ENCODE measurements at regions not wholly inside any gene's neighbourhood (a gene's known extent, or its start where the extent isn't known, plus 50 kb on each side); places are given as distances from the start of the nearest gene placed in this dataset.
"Not testable (repeated sequence)": the region's sequence is repeated elsewhere in the genome, so short reads cannot be mapped to it uniquely, and the experiment has no call there.

DNA sequence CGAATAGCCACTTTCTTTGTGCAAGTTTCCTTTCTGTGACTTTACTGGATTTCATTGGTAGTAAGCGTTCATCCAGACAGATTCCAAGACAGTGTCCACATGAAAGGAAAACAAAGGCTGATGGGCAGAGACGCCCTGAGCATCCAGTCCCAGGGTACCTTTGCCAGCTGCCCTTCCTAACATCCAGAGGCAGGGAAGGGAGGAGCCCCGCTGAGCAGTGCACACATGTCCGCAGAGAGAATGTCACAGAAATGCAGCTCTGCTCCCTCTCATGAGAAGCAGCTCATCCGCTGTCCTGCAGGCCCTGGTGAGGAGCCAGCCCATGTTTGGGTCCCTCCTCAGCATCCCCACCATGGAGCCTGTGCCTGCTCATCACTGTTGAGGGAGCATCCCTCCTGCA is 197.4 kb upstream of the POTEB2 start:
- not testable (repeated sequence) for H3K36me3 Mint-ChIP-seq (ENCODE audit: low read depth); DNase-seq (ENCODE audit: low read depth, low spot score); H3K4me1 Mint-ChIP-seq; H3K4me3 Mint-ChIP-seq; H3K27ac Mint-ChIP-seq (ENCODE audit: unreplicated experiment); H3K9me3 Mint-ChIP-seq; H3K27me3 Mint-ChIP-seq (ENCODE audit: low read depth)

- H3K36me3 Mint-ChIP-seq (ENCODE audit: low read depth); H3K4me3 Mint-ChIP-seq; DNase-seq (ENCODE audit: low read depth, low spot score); H3K9me3 Mint-ChIP-seq; H3K4me1 Mint-ChIP-seq; H3K27me3 Mint-ChIP-seq (ENCODE audit: low read depth); H3K27ac Mint-ChIP-seq (ENCODE audit: unreplicated experiment): not testable (repeated sequence)
Observed at GRCh38 chr15:21062619-21063163, 196.6 kb upstream of the POTEB2 start.

DNA sequence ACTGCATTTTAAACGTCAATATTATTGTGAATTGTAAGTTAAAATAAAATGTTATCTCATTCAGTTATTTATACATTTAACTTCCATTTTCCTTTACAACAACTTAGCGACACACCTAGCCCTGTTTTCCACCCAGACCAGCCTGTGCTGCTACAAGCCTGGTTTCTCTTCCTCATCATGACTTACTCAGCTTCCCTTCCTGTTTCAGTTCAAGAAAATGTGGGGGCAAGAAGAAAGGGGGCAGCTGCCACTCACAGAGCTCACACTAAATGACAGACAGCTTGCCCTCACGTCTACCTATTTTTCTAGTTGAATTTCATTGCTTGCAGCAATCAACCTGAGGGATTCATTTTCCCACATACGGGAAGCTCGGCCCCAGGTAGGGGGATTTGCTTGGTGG is 185.8 kb upstream of the POTEB2 start:
- H3K9me3 Mint-ChIP-seq; H3K27me3 Mint-ChIP-seq (ENCODE audit: low read depth); H3K4me3 Mint-ChIP-seq; H3K4me1 Mint-ChIP-seq; H3K36me3 Mint-ChIP-seq (ENCODE audit: low read depth); H3K27ac Mint-ChIP-seq (ENCODE audit: unreplicated experiment); DNase-seq (ENCODE audit: low read depth, low spot score): not testable (repeated sequence)

DNA sequence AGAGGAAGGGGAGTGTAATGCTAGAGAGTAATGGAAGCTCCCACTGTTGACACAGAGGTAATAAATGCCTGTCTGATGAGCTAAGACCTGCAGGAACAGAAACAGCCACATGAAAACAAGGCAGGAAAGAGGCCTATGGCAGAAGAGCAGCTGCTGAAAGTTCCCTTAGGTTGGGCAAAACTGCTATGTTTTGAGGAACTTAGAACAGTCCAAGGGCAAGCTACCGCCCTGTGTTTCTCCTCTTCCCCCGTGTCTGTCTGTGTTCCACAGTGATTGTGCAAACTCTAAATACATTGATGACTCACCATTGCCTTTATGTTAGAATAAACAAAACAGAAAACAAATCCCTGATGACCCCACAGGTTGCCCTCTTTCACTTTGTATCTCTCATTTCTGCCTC is 165.6 kb upstream of the POTEB2 start:
- not testable (repeated sequence) for H3K36me3 Mint-ChIP-seq (ENCODE audit: low read depth); H3K27me3 Mint-ChIP-seq (ENCODE audit: low read depth); H3K4me1 Mint-ChIP-seq; DNase-seq (ENCODE audit: low read depth, low spot score); H3K27ac Mint-ChIP-seq (ENCODE audit: unreplicated experiment); H3K4me3 Mint-ChIP-seq; H3K9me3 Mint-ChIP-seq

DNA sequence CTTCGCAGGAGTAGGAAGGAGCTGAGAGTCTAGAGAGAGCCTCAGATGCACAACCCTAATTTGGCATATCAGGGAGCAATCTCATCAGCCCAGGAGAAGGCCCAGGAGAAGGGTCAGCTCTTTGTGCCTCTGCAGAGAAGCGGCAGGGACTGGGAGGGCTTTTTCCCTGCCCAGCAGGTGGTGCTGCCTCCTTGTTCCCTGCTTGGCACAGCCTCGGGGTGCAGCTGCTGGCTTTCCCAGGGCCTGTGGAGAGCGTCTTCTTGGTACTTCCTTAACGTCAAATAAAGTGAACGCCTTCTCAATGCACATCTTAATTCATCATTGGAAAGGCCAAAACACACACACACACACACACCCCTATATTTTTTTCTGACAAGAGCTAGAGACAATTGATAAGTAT is 162.9 kb upstream of the POTEB2 start:
- not testable (repeated sequence) for H3K27me3 Mint-ChIP-seq (ENCODE audit: low read depth); H3K36me3 Mint-ChIP-seq (ENCODE audit: low read depth); H3K27ac Mint-ChIP-seq (ENCODE audit: unreplicated experiment); H3K4me3 Mint-ChIP-seq; H3K4me1 Mint-ChIP-seq; H3K9me3 Mint-ChIP-seq; DNase-seq (ENCODE audit: low read depth, low spot score)

GRCh38 chr15:21027942-21028341 is 161.8 kb upstream of the POTEB2 start:
- H3K4me3 Mint-ChIP-seq; H3K9me3 Mint-ChIP-seq; H3K4me1 Mint-ChIP-seq; H3K27ac Mint-ChIP-seq (ENCODE audit: unreplicated experiment); DNase-seq (ENCODE audit: low read depth, low spot score); H3K27me3 Mint-ChIP-seq (ENCODE audit: low read depth); H3K36me3 Mint-ChIP-seq (ENCODE audit: low read depth): not testable (repeated sequence)

- not testable (repeated sequence) for H3K4me3 Mint-ChIP-seq; H3K27me3 Mint-ChIP-seq (ENCODE audit: low read depth); H3K9me3 Mint-ChIP-seq; H3K27ac Mint-ChIP-seq (ENCODE audit: unreplicated experiment); H3K36me3 Mint-ChIP-seq (ENCODE audit: low read depth); H3K4me1 Mint-ChIP-seq; DNase-seq (ENCODE audit: low read depth, low spot score)
Observed at GRCh38 chr15:21026848-21027247, 160.7 kb upstream of the POTEB2 start.

GRCh38 chr15:21024235-21024987 is 158.3 kb upstream of the POTEB2 start:
- H3K27me3 Mint-ChIP-seq (ENCODE audit: low read depth); H3K36me3 Mint-ChIP-seq (ENCODE audit: low read depth); DNase-seq (ENCODE audit: low read depth, low spot score); H3K4me1 Mint-ChIP-seq; H3K4me3 Mint-ChIP-seq; H3K9me3 Mint-ChIP-seq; H3K27ac Mint-ChIP-seq (ENCODE audit: unreplicated experiment): not testable (repeated sequence)

DNA sequence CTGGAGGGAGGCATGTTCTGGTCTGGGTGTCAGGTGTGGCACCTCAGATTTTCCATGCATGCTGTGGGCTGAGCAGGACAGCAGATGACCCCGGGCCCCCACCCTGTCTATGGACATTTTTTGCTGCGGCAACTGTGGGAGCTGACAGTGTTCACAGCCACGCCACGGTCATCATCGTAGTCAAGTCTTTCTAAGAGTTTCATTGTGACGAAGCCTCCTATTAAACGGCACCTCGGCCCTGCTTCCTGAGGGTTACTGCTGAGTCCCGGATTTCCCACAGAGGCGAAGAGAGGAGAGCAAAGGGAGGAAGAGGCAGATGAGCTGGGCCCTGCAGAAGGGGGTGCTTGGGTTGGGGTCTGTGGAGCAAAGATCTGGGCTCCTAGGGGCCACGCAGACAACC is 152.1 kb upstream of the POTEB2 start:
- H3K4me1 Mint-ChIP-seq; H3K4me3 Mint-ChIP-seq; H3K27ac Mint-ChIP-seq (ENCODE audit: unreplicated experiment); H3K27me3 Mint-ChIP-seq (ENCODE audit: low read depth); DNase-seq (ENCODE audit: low read depth, low spot score); H3K9me3 Mint-ChIP-seq; H3K36me3 Mint-ChIP-seq (ENCODE audit: low read depth): not testable (repeated sequence)

- not testable (repeated sequence) for H3K27ac Mint-ChIP-seq (ENCODE audit: unreplicated experiment); H3K9me3 Mint-ChIP-seq; H3K4me1 Mint-ChIP-seq; H3K36me3 Mint-ChIP-seq (ENCODE audit: low read depth); DNase-seq (ENCODE audit: low read depth, low spot score); H3K27me3 Mint-ChIP-seq (ENCODE audit: low read depth); H3K4me3 Mint-ChIP-seq
Observed at GRCh38 chr15:21017326-21017725, 151.2 kb upstream of the POTEB2 start.

- not testable (repeated sequence) for DNase-seq (ENCODE audit: low read depth, low spot score); H3K27ac Mint-ChIP-seq (ENCODE audit: unreplicated experiment); H3K27me3 Mint-ChIP-seq (ENCODE audit: low read depth); H3K4me3 Mint-ChIP-seq; H3K9me3 Mint-ChIP-seq; H3K36me3 Mint-ChIP-seq (ENCODE audit: low read depth); H3K4me1 Mint-ChIP-seq
Observed at GRCh38 chr15:21016589-21016988, 150.5 kb upstream of the POTEB2 start.

DNA sequence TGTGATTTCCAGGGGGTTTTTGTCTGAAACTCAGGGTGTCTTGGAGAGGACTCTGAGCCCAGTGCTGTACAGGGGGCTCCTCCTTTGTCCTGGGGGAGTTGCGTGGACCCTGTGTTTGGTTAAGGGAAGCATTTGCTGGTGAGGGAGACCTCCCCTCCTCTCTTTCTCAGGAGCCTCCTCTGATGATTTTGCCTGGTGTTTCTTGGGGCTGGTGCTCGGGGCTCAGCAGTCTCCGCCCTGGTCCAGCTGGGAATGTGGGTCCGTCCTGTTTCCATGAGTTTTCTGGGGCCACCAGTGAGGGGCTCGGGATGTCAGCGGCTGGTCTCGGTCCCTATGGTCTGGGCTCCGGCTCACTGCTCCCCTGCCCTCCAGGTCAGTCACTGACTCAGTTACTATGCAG is 149.1 kb upstream of the POTEB2 start:
- not testable (repeated sequence) for H3K9me3 Mint-ChIP-seq; H3K4me3 Mint-ChIP-seq; H3K4me1 Mint-ChIP-seq; H3K27me3 Mint-ChIP-seq (ENCODE audit: low read depth); DNase-seq (ENCODE audit: low read depth, low spot score); H3K36me3 Mint-ChIP-seq (ENCODE audit: low read depth); H3K27ac Mint-ChIP-seq (ENCODE audit: unreplicated experiment)

GRCh38 chr15:21013308-21013707 is 147.2 kb upstream of the POTEB2 start:
- not testable (repeated sequence) for H3K27me3 Mint-ChIP-seq (ENCODE audit: low read depth); H3K4me1 Mint-ChIP-seq; H3K27ac Mint-ChIP-seq (ENCODE audit: unreplicated experiment); H3K36me3 Mint-ChIP-seq (ENCODE audit: low read depth); H3K9me3 Mint-ChIP-seq; H3K4me3 Mint-ChIP-seq; DNase-seq (ENCODE audit: low read depth, low spot score)

- not testable (repeated sequence) for H3K27me3 Mint-ChIP-seq (ENCODE audit: low read depth); DNase-seq (ENCODE audit: low read depth, low spot score); H3K4me3 Mint-ChIP-seq; H3K27ac Mint-ChIP-seq (ENCODE audit: unreplicated experiment); H3K9me3 Mint-ChIP-seq; H3K4me1 Mint-ChIP-seq; H3K36me3 Mint-ChIP-seq (ENCODE audit: low read depth)
Observed at GRCh38 chr15:21009651-21010050, 143.5 kb upstream of the POTEB2 start.

Measured in neural crest cell (in vitro differentiated cells).